ENCODE measurements at regions not wholly inside any gene's neighbourhood (a gene's known extent, or its start where the extent isn't known, plus 50 kb on each side); places are given as distances from the start of the nearest gene placed in this dataset.
"Not testable (repeated sequence)": the region's sequence is repeated elsewhere in the genome, so short reads cannot be mapped to it uniquely, and the experiment has no call there.

DNA sequence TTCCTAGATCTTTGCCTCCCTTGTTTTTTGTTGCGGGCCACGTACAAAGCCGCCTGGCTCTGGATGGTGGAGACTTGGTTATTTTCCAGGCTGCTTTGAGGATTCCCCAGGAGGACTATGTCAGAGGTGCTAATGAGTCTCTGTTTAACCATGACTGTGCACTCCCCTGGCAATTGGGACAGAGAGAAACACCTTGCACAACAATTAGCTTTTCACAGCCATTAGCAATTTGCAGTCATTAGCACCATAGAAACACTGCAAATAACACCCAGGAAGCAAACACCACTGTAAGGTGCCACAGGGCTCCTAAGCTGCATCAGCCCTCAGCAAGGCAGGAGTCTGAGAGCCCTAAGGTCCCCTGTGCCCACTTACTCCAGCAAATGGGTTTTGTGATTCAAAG, 201.0 kb upstream of the VLDLR start:
- Histone ChIP-seq H3K27ac (ENCODE audit: insufficient read depth, low read depth, low read length, poor library complexity, severe bottlenecking) (no peak overlapping the region), H3K4me1 (ENCODE audit: control insufficient read depth, insufficient read depth, low read length) (peaks cover 6% of the 10 kb centered on the region), H3K36me3 (ENCODE audit: control insufficient read depth, insufficient read depth, low read length) (no peaks in the 10 kb centered on the region), H3K9me3 (ENCODE audit: control insufficient read depth, low read length) (no peaks in the 10 kb centered on the region), H3K27me3 (ENCODE audit: control insufficient read depth, insufficient read depth, low read length, poor library complexity, severe bottlenecking) (no peaks in the 10 kb centered on the region), H3K4me3 (ENCODE audit: insufficient read depth, low read depth, low read length) (no peak overlapping the region)
- WGBS, 2 experiments = 77 to 79% methylated on average over 3 of the region's 3 CpGs

DNA sequence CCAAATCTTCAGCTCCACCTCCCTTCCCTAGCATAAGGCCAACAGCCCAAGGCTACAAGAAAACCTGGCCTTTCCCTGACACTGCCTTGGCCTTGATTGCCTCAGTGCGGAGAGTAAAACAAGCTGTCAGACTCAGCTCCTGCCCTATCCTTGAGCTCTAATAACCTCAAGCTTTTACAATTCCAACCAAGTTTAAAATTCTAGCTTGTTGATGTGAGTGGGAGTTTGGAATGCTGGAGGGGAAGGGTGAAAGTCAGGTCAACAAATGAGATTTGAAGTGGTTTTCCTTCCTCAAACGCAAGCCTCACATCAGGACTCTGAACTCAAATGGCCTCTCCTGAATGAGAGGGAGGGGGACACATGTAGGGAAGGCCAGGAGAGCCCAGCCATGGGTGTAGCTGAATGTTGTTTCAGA, 197.0 kb upstream of the VLDLR start:
- H3K4me1 ChIP-seq (ENCODE audit: control insufficient read depth, insufficient read depth, low read length) = no peaks in the 10 kb centered on the region
- 85 to 100% methylated on average over 2 of the region's 2 CpGs for WGBS, 2 experiments

DNA sequence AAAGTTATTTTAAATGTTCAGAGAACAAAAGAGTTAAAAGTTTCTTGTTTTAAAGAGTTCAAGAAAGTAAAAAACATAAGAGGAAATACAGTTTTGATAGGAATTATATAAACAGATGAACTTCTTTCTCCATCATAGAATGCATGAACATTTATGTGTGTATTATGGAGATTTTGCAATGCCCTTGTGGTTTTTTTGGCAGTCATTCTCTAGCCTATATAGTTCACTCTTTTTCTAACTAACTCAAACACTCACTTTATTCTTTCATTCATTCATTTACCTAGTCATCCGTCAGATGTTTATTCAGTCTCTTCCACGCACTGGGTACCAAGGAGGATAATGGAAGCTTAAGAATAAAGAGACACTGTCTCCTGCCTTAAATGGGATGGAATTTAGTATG, 195.9 kb upstream of the VLDLR start:
- 86 to 94% methylated on average over 2 of the region's 2 CpGs for WGBS, 2 experiments
- H3K9me3 ChIP-seq (ENCODE audit: control insufficient read depth, low read length) = no peaks in the 10 kb centered on the region
- H3K27ac ChIP-seq (ENCODE audit: insufficient read depth, low read depth, low read length, poor library complexity, severe bottlenecking) = no peak overlapping the region
- H3K4me3 ChIP-seq (ENCODE audit: insufficient read depth, low read depth, low read length) = no peak overlapping the region
- H3K36me3 ChIP-seq (ENCODE audit: control insufficient read depth, insufficient read depth, low read length) = no peaks in the 10 kb centered on the region
- H3K27me3 ChIP-seq (ENCODE audit: control insufficient read depth, insufficient read depth, low read length, poor library complexity, severe bottlenecking) = no peaks in the 10 kb centered on the region
- no peaks in the 10 kb centered on the region for H3K4me1 ChIP-seq (ENCODE audit: control insufficient read depth, insufficient read depth, low read length)

More for the DNA sequence above, 197.0 kb upstream of the VLDLR start:
- H3K36me3 ChIP-seq (ENCODE audit: control insufficient read depth, insufficient read depth, low read length) = no peaks in the 10 kb centered on the region
- no peaks in the 10 kb centered on the region for H3K27me3 ChIP-seq (ENCODE audit: control insufficient read depth, insufficient read depth, low read length, poor library complexity, severe bottlenecking)
- H3K27ac ChIP-seq (ENCODE audit: insufficient read depth, low read depth, low read length, poor library complexity, severe bottlenecking) = no peak overlapping the region
- H3K9me3 ChIP-seq (ENCODE audit: control insufficient read depth, low read length) = no peaks in the 10 kb centered on the region
- H3K4me3 ChIP-seq (ENCODE audit: insufficient read depth, low read depth, low read length) = no peak overlapping the region

DNA sequence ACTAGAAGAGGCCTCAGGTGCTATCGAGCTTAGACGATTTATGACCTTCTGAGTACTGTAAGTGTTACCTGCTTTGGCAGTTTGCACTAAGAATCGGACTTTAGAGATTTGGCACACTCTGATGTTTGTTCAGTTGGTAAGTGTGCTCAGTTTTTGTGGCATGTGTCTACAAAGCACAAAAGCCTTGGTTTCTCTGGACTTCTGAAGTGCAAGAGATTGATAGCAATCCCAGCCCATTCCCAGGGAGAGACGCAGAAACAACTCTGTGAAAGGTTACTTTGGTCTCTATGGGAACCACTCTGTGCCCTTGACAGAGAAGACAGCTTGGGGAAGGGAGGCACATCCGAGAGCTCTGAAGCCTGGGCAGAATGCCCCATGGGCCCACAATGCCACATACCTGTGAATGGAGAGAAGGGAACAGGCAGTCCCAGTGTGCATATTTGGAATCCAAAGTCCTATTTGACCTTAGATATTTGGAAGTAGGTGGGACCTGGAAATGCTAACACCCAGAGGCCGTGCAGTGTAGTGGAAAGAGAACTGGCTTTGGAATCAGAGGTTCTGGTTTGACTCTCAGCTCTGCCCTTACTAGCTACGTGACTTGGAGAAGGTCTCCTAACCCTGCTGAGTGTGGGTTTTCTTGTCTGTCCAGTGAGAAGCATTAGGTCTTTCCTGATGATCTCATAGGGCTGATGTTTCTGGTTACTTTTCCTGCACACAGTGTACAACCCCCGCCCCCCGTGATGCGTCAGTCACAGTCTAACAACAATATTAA, 194.3 kb upstream of the VLDLR start:
- 90 to 94% methylated on average over 7 to 10 of the region's 10 CpGs for WGBS, 2 experiments
- Histone ChIP-seq H3K9me3 (ENCODE audit: control insufficient read depth, low read length) (no peaks in the 10 kb centered on the region), H3K27me3 (ENCODE audit: control insufficient read depth, insufficient read depth, low read length, poor library complexity, severe bottlenecking) (no peaks in the 10 kb centered on the region), H3K4me1 (ENCODE audit: control insufficient read depth, insufficient read depth, low read length) (no peaks in the 10 kb centered on the region), H3K27ac (ENCODE audit: insufficient read depth, low read depth, low read length, poor library complexity, severe bottlenecking) (no peak overlapping the region), H3K4me3 (ENCODE audit: insufficient read depth, low read depth, low read length) (no peak overlapping the region), H3K36me3 (ENCODE audit: control insufficient read depth, insufficient read depth, low read length) (no peaks in the 10 kb centered on the region)

DNA sequence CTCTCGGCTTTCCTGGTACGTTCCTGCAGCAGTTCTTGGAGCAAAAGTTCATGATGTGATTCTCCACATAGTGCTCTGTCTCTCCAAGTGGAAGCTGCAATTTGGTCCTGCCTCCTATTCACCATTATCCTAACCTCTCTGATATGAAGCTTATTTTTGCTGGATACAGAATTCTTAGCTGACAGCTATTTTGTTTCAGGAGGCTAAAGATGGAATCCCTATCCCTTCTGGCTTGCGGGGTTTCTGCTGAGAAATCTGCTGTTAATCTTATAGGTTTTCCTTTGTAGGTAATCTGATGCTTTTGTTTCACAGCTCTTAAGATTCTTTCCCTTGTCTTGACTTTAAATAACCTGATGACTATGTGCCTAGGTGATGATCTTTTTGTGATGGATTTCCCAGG, 181.6 kb upstream of the VLDLR start:
- H3K4me3 ChIP-seq (ENCODE audit: insufficient read depth, low read depth, low read length) = no peak overlapping the region
- 61 to 62% methylated on average over 3 of the region's 3 CpGs for WGBS, 2 experiments
- no peaks in the 10 kb centered on the region for H3K4me1 ChIP-seq (ENCODE audit: control insufficient read depth, insufficient read depth, low read length)
- H3K9me3 ChIP-seq (ENCODE audit: control insufficient read depth, low read length) = no peaks in the 10 kb centered on the region
- no peaks in the 10 kb centered on the region for H3K27me3 ChIP-seq (ENCODE audit: control insufficient read depth, insufficient read depth, low read length, poor library complexity, severe bottlenecking)
- no peak overlapping the region for H3K27ac ChIP-seq (ENCODE audit: insufficient read depth, low read depth, low read length, poor library complexity, severe bottlenecking)
- no peaks in the 10 kb centered on the region for H3K36me3 ChIP-seq (ENCODE audit: control insufficient read depth, insufficient read depth, low read length)

DNA sequence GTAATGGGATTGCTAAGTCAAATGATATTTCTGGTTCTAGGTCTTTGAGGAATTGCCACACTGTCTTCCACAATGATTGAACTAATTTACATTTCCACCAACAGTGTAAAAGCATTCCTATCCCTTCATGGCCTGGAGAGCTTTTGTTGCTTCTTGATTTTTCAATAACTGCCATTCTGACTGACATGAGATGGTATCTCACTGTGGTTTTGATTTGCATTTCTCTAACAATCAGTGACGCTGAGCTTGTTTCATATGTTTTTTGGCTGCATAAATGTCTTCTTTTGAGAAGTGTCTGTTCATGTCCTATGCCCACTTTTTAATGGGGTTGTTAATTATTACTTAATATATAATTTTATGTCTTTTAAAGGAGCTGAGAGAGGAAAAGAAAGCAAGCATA, 177.7 kb upstream of the VLDLR start:
- not testable (repeated sequence) for H3K9me3 ChIP-seq (ENCODE audit: control insufficient read depth, low read length); H3K4me3 ChIP-seq (ENCODE audit: insufficient read depth, low read depth, low read length); H3K27me3 ChIP-seq (ENCODE audit: control insufficient read depth, insufficient read depth, low read length, poor library complexity, severe bottlenecking); H3K4me1 ChIP-seq (ENCODE audit: control insufficient read depth, insufficient read depth, low read length); H3K27ac ChIP-seq (ENCODE audit: insufficient read depth, low read depth, low read length, poor library complexity, severe bottlenecking); H3K36me3 ChIP-seq (ENCODE audit: control insufficient read depth, insufficient read depth, low read length)
- 82 to 92% methylated on average over 1 of the region's 1 CpG for WGBS, 2 experiments

DNA sequence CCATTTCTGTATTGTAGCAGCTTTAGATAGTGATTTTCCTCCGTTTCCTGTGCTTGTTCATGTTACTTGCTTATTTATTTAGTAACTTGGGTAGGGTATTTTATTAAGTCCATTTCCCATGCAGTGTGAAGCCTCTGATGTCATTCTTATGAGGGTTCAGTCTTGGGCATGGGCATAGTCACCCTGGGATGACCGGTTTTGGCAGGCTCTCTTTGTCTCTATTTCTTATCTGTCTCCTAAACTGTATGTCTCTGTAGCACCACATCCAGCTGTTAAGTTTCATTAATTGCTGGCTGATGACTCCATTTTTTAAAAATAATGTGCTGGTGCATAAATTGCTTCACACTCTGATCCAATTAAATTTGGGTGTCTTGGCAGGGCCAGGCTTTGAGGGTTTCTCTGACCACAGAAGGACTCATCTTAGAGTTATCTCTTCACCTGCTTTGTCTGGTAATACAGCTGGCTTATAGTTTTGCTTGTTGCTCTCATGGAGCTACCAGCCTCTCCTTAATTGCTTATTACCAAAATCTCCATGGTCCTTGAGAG, 173.3 kb upstream of the VLDLR start:
- H3K9me3 ChIP-seq (ENCODE audit: control insufficient read depth, low read length) = no peaks in the 10 kb centered on the region
- WGBS, 2 experiments = 43 to 57% methylated on average over 2 of the region's 2 CpGs
- H3K36me3 ChIP-seq (ENCODE audit: control insufficient read depth, insufficient read depth, low read length) = no peaks in the 10 kb centered on the region
- H3K4me3 ChIP-seq (ENCODE audit: insufficient read depth, low read depth, low read length) = no peak overlapping the region
- H3K27me3 ChIP-seq (ENCODE audit: control insufficient read depth, insufficient read depth, low read length, poor library complexity, severe bottlenecking) = no peaks in the 10 kb centered on the region
- H3K27ac ChIP-seq (ENCODE audit: insufficient read depth, low read depth, low read length, poor library complexity, severe bottlenecking) = no peak overlapping the region
- no peaks in the 10 kb centered on the region for H3K4me1 ChIP-seq (ENCODE audit: control insufficient read depth, insufficient read depth, low read length)

DNA sequence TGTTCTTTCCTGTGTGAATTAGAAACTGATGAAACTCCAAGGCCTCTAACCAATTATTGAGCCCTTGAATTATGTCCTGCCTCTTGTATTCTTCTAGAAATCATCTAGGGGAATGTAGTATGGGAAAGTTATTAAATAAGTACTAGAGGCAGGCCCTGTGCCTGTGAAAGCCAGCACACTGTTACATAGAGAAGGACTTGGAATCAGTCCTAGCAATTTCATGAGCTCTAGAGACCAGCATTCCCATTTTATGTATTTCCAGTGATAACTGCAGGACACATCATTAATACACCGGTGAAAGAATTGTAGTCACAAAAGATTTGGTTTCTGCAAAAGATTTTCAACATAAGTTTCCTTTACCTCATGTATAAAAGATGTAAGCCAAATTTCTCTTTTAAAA, 168.5 kb upstream of the VLDLR start:
- Histone ChIP-seq H3K36me3 (ENCODE audit: control insufficient read depth, insufficient read depth, low read length) (no peaks in the 10 kb centered on the region), H3K4me1 (ENCODE audit: control insufficient read depth, insufficient read depth, low read length) (no peaks in the 10 kb centered on the region), H3K27me3 (ENCODE audit: control insufficient read depth, insufficient read depth, low read length, poor library complexity, severe bottlenecking) (no peaks in the 10 kb centered on the region), H3K9me3 (ENCODE audit: control insufficient read depth, low read length) (no peaks in the 10 kb centered on the region), H3K27ac (ENCODE audit: insufficient read depth, low read depth, low read length, poor library complexity, severe bottlenecking) (no peak overlapping the region), H3K4me3 (ENCODE audit: insufficient read depth, low read depth, low read length) (no peak overlapping the region)
- WGBS, 2 experiments = 90 to 100% methylated on average over 1 of the region's 1 CpG

DNA sequence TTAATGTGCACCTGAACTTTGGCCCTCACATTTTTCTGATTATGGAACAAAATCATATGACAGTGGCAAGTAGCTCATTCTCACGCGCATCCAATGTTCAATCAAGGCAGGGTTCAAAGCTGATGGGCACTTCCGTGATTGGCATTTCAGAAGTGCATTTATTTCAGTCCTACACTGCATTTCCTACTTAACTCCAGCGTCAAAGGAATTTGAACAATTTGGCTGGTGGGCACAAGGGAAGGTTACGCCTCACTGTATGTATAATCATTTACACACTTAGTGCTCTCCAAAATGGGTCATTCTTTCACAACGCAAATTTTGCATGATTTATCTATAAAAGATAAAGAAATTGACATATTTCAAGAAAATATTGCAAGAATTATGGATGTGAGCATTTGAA, 167.9 kb upstream of the VLDLR start:
- no peak overlapping the region for H3K27ac ChIP-seq (ENCODE audit: insufficient read depth, low read depth, low read length, poor library complexity, severe bottlenecking)
- no peaks in the 10 kb centered on the region for H3K27me3 ChIP-seq (ENCODE audit: control insufficient read depth, insufficient read depth, low read length, poor library complexity, severe bottlenecking)
- WGBS, 2 experiments = 92 to 93% methylated on average over 5 of the region's 6 CpGs
- no peaks in the 10 kb centered on the region for H3K36me3 ChIP-seq (ENCODE audit: control insufficient read depth, insufficient read depth, low read length)
- no peaks in the 10 kb centered on the region for H3K4me1 ChIP-seq (ENCODE audit: control insufficient read depth, insufficient read depth, low read length)
- no peaks in the 10 kb centered on the region for H3K9me3 ChIP-seq (ENCODE audit: control insufficient read depth, low read length)
- H3K4me3 ChIP-seq (ENCODE audit: insufficient read depth, low read depth, low read length) = no peak overlapping the region

DNA sequence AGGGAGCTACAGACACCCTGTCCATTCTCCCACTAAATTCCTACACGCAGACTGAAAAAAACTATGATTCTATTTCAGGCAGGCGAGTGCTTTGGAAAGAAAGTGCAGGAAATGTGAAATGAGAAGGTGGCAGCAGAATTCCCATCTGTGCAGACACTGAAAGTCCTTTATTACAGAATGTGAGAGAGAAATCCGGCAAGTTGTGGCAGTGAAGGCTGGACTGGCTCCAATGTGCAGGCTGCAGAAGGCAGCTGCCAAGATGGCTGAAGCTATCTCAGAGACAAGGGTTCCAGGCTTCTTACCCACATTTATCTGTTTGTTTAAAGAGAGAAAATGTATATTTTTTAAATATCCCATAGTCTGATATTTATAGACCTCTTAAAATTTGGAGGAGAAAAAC, 161.8 kb upstream of the VLDLR start:
- Histone ChIP-seq H3K4me3 (ENCODE audit: insufficient read depth, low read depth, low read length) (no peak overlapping the region), H3K27me3 (ENCODE audit: control insufficient read depth, insufficient read depth, low read length, poor library complexity, severe bottlenecking) (no peaks in the 10 kb centered on the region), H3K27ac (ENCODE audit: insufficient read depth, low read depth, low read length, poor library complexity, severe bottlenecking) (no peak overlapping the region), H3K9me3 (ENCODE audit: control insufficient read depth, low read length) (no peaks in the 10 kb centered on the region), H3K36me3 (ENCODE audit: control insufficient read depth, insufficient read depth, low read length) (no peaks in the 10 kb centered on the region), H3K4me1 (ENCODE audit: control insufficient read depth, insufficient read depth, low read length) (no peaks in the 10 kb centered on the region)
- WGBS, 2 experiments = 92 to 97% methylated on average over 2 to 3 of the region's 3 CpGs

All from ectodermal cell (in vitro differentiated cells).